ENCODE measurements at regions not wholly inside any gene's neighbourhood (a gene's known extent, or its start where the extent isn't known, plus 50 kb on each side); places are given as distances from the start of the nearest gene placed in this dataset.

- Histone ChIP-seq H3K36me3 (ENCODE audit: control insufficient read depth, insufficient read depth, low read length) (no peaks in the 10 kb centered on the region), H3K27me3 (ENCODE audit: control insufficient read depth, insufficient read depth, low read length) (no peaks in the 10 kb centered on the region), H3K4me3 (ENCODE audit: low read depth, low read length) (no peak overlapping the region)
- ChIA-PET POLR2A (no interaction called here), CTCF (no interaction called here)
- TF ChIP-seq, protein P1, sequence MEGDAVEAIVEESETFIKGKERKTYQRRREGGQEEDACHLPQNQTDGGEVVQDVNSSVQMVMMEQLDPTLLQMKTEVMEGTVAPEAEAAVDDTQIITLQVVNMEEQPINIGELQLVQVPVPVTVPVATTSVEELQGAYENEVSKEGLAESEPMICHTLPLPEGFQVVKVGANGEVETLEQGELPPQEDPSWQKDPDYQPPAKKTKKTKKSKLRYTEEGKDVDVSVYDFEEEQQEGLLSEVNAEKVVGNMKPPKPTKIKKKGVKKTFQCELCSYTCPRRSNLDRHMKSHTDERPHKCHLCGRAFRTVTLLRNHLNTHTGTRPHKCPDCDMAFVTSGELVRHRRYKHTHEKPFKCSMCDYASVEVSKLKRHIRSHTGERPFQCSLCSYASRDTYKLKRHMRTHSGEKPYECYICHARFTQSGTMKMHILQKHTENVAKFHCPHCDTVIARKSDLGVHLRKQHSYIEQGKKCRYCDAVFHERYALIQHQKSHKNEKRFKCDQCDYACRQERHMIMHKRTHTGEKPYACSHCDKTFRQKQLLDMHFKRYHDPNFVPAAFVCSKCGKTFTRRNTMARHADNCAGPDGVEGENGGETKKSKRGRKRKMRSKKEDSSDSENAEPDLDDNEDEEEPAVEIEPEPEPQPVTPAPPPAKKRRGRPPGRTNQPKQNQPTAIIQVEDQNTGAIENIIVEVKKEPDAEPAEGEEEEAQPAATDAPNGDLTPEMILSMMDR (IDR thresholded peaks at IDR 0.05; ENCODE audit: insufficient read depth, low read depth, low read length): no peak
- no peak for DNase-seq (ENCODE audit: low read depth)
Measured at GRCh38 chr2:114118088-114118487, 228.2 kb downstream of the ACTR3 start.

DNA sequence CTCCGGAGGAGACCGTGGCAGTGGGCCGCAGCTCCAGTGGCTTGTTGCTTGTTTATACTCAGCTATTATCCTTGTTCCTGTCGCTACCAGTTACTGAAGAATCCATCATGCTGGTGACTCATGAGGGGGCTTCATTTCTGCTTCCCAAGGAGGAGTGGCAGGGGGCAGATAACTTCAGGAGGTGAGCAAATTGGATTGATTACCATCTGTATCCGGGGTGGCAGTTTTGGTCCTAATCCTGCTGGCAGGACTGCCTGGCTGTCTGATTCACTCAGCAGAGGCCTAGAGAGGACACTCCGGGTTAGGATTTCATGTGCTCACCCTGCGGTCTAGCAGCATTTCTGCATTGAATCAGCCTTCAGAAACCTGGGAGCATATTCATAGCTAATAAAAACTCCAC lies 230.0 kb downstream of the ACTR3 start:
- Histone ChIP-seq H3K4me3 (ENCODE audit: low read depth, low read length) (no peak overlapping the region), H3K36me3 (ENCODE audit: control insufficient read depth, insufficient read depth, low read length) (no peaks in the 10 kb centered on the region), H3K27me3 (ENCODE audit: control insufficient read depth, insufficient read depth, low read length) (no peaks in the 10 kb centered on the region)
- no peak for DNase-seq (ENCODE audit: low read depth)
- TF ChIP-seq, protein P1 (IDR thresholded peaks at IDR 0.05; ENCODE audit: insufficient read depth, low read depth, low read length): no peak
- CTCF ChIA-PET: no interaction called here
- POLR2A ChIA-PET: no interaction called here

GRCh38 chr2:114122930-114123329 lies 233.0 kb downstream of the ACTR3 start:
- TF ChIP-seq, protein P1 (IDR thresholded peaks at IDR 0.05; ENCODE audit: insufficient read depth, low read depth, low read length): no peak
- no peaks in the 10 kb centered on the region for H3K36me3 ChIP-seq (ENCODE audit: control insufficient read depth, insufficient read depth, low read length)
- no peak overlapping the region for H3K4me3 ChIP-seq (ENCODE audit: low read depth, low read length)
- no peaks in the 10 kb centered on the region for H3K27me3 ChIP-seq (ENCODE audit: control insufficient read depth, insufficient read depth, low read length)
- ChIA-PET CTCF (interaction anchor here (0.8 kb wide), 1 partner anchor 49 kb away, joined by 3 read pairs; no protein-coding TSS in a partner anchor), POLR2A (no interaction called here)
- DNase-seq (ENCODE audit: low read depth): no peak

DNA sequence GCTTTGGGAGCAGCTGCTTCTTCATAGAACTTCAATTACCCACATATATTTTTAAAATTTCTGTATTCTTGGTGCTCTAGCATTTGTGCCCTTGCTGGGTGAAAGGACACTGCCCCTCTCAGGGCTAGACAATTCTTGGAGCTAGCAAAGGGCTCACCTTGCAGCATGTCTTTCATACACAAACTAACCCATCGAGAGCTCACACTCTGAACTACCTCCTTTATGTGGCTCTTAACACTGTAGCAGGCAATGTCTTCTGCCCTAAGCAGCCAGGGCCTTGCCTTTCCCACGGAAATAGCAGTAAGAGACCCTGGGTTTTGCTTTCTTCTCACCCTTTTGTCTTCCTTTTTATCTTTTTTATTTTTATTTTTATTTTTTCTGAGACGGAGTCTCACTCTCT lies 234.0 kb downstream of the ACTR3 start:
- DNase-seq (ENCODE audit: low read depth): no peak
- CTCF ChIA-PET: no interaction called here
- TF ChIP-seq, protein P1 (IDR thresholded peaks at IDR 0.05; ENCODE audit: insufficient read depth, low read depth, low read length): no peak

DNA sequence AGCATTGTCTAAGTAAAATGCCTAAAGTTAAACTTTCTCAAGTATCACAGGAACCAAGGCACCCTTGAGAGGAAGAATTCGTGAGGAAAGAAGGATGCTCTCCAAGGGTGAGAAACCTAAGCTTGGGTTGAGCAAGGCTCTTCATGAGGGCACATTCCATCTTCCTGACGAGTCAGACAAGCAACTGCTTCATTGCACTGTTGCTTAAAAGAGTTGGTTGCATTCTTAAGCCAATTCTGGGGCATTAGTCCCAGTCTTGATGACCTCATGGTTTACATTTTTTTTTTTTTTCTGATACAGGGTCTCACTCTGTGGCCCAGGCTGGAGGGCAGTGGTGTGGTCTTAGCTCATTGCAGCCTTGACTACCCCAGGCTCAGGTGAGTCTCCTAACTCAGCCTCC lies 237.5 kb downstream of the ACTR3 start:
- CTCF ChIA-PET: no interaction called here
- TF ChIP-seq, protein P1 (IDR thresholded peaks at IDR 0.05; ENCODE audit: insufficient read depth, low read depth, low read length): no peak
- Histone ChIP-seq H3K4me3 (ENCODE audit: low read depth, low read length) (no peak overlapping the region), H3K36me3 (ENCODE audit: control insufficient read depth, insufficient read depth, low read length) (no peaks in the 10 kb centered on the region), H3K27me3 (ENCODE audit: control insufficient read depth, insufficient read depth, low read length) (no peaks in the 10 kb centered on the region)
- POLR2A ChIA-PET: no interaction called here
- DNase-seq (ENCODE audit: low read depth): no peak

More for the DNA sequence above, 234.0 kb downstream of the ACTR3 start:
- no peaks in the 10 kb centered on the region for H3K36me3 ChIP-seq (ENCODE audit: control insufficient read depth, insufficient read depth, low read length)
- POLR2A ChIA-PET: no interaction called here
- H3K27me3 ChIP-seq (ENCODE audit: control insufficient read depth, insufficient read depth, low read length): no peaks in the 10 kb centered on the region
- no peak overlapping the region for H3K4me3 ChIP-seq (ENCODE audit: low read depth, low read length)
